WTC11 (cell line): ENCODE measurements at regions not wholly inside any gene's neighbourhood (a gene's known extent, or its start where the extent isn't known, plus 50 kb on each side); places are given as distances from the start of the nearest gene placed in this dataset.

Experiments
- ATAC-seq: fragments of 200-7000 bp; cut with Tn5 transposase; 2 replicates; pipeline ENCODE4 v1.10.0; 2021; ENCODE audit warnings: mild to moderate bottlenecking, moderate library complexity
- CTCF ChIA-PET: fragments of 300-600 bp; sonication (Branson Sonifier 250); formaldehyde crosslinking; loops from one replicate; lab custom pipeline; 2021; ENCODE audit warnings: antibody characterized with exemption; lab: Charles Lee
- POLR2A ChIA-PET: fragments of 350-600 bp; sonication (Branson Sonifier 250); formaldehyde crosslinking; loops from one replicate; lab custom pipeline; 2021; ENCODE audit warnings: antibody characterized with exemption; lab: Charles Lee
- DNase-seq: peaks from one replicate; pipeline ENCODE4 v3.0.0; 2021; ENCODE audit warnings: low spot score
- H3K27ac Mint-ChIP-seq: 2 replicates; pipeline ENCODE4 v1.8.0; 2021; ENCODE audit warnings: mixed read lengths
- H3K27me3 Mint-ChIP-seq: 2 replicates; pipeline ENCODE4 v1.8.0; 2021; ENCODE audit warnings: low read depth, mild to moderate bottlenecking, moderate library complexity, mixed read lengths
- H3K36me3 Mint-ChIP-seq: 2 replicates; pipeline ENCODE4 v1.8.0; 2021; ENCODE audit warnings: mixed read lengths
- H3K4me1 Mint-ChIP-seq: 2 replicates; pipeline ENCODE4 v1.8.0; 2022; ENCODE audit warnings: mixed read lengths
- H3K4me3 Mint-ChIP-seq: 2 replicates; pipeline ENCODE4 v1.8.0; 2021; ENCODE audit warnings: mild to moderate bottlenecking, moderate library complexity, mixed read lengths
- H3K9me3 Mint-ChIP-seq: 2 replicates; pipeline ENCODE4 v1.8.0; 2021; ENCODE audit warnings: mixed read lengths
- ARID4B ChIP-seq: sonication (generic); formaldehyde crosslinking; IDR thresholded peaks from 2 replicates; pipeline ENCODE4 v1.8.0; 2023; ENCODE audit warnings: missing genetic modification reagents, mild to moderate bottlenecking, borderline replicate concordance
- ATF2 ChIP-seq: sonication (generic); formaldehyde crosslinking; IDR thresholded peaks from 2 replicates; pipeline ENCODE4 v1.8.1; 2022; ENCODE audit warnings: low read depth, missing genetic modification reagents, borderline replicate concordance
- CBFB ChIP-seq: sonication (generic); formaldehyde crosslinking; IDR thresholded peaks from 2 replicates; pipeline ENCODE4 v1.8.1; 2022; ENCODE audit warnings: mild to moderate bottlenecking, low read depth, missing genetic modification reagents
- GRHL2 ChIP-seq: fragments of 250-450 bp; sonication (Bioruptor Pico); IDR thresholded peaks from 2 replicates; pipeline ENCODE4 v1.8.0; 2022; ENCODE audit warnings: mild to moderate bottlenecking, moderate library complexity; ENCODE audit not compliant: insufficient replicate concordance, severe bottlenecking
- KAT7 ChIP-seq: sonication (generic); formaldehyde crosslinking; IDR thresholded peaks from 2 replicates; pipeline ENCODE4 v1.8.1; 2023; ENCODE audit warnings: missing genetic modification reagents, mild to moderate bottlenecking, borderline replicate concordance
- NFATC4 ChIP-seq: fragments of 250-450 bp; sonication (Bioruptor Pico); IDR thresholded peaks from 2 replicates; pipeline ENCODE4 v1.9.0; 2021; ENCODE audit warnings: mild to moderate bottlenecking
- NFE2L1 ChIP-seq: sonication (generic); formaldehyde crosslinking; IDR thresholded peaks from 2 replicates; pipeline ENCODE4 v1.8.1; 2023; ENCODE audit warnings: missing genetic modification reagents
- NR2C2 ChIP-seq: sonication (generic); formaldehyde crosslinking; IDR thresholded peaks from 2 replicates; pipeline ENCODE4 v1.8.0; 2022; ENCODE audit warnings: mild to moderate bottlenecking, missing genetic modification reagents
- PRRX2 ChIP-seq: fragments of 250-450 bp; sonication (Bioruptor Pico); IDR thresholded peaks from 2 replicates; pipeline ENCODE4 v1.8.0; 2021; ENCODE audit warnings: mild to moderate bottlenecking
- RORB ChIP-seq: fragments of 250-450 bp; sonication (Bioruptor Pico); IDR thresholded peaks from 2 replicates; pipeline ENCODE4 v1.9.0; 2021; ENCODE audit warnings: mild to moderate bottlenecking
- SMAD3 ChIP-seq: sonication (generic); formaldehyde crosslinking; IDR thresholded peaks from 2 replicates; pipeline ENCODE4 v1.8.0; 2022; ENCODE audit warnings: missing genetic modification reagents, mild to moderate bottlenecking, borderline replicate concordance
- TCF7 ChIP-seq: sonication (generic); formaldehyde crosslinking; IDR thresholded peaks from 2 replicates; pipeline ENCODE4 v1.8.0; 2022; ENCODE audit warnings: mild to moderate bottlenecking, low read depth, missing genetic modification reagents, moderate library complexity
- TP53 ChIP-seq: sonication (generic); formaldehyde crosslinking; IDR thresholded peaks from 2 replicates; pipeline ENCODE4 v1.8.1; 2023; ENCODE audit warnings: mild to moderate bottlenecking, missing genetic modification reagents
- ZBTB21 ChIP-seq: sonication (generic); formaldehyde crosslinking; IDR thresholded peaks from 2 replicates; pipeline ENCODE4 v1.8.1; 2023; ENCODE audit warnings: mild to moderate bottlenecking, missing genetic modification reagents, borderline replicate concordance
- ZNF232 ChIP-seq: sonication (generic); formaldehyde crosslinking; IDR thresholded peaks from 2 replicates; pipeline ENCODE4 v1.8.0; 2022; ENCODE audit warnings: mild to moderate bottlenecking, missing genetic modification reagents
- ZNF281 ChIP-seq: sonication (generic); formaldehyde crosslinking; IDR thresholded peaks from 2 replicates; pipeline ENCODE4 v1.8.0; 2023; ENCODE audit warnings: mild to moderate bottlenecking, missing genetic modification reagents
- ZNF671 ChIP-seq: fragments of 250-450 bp; sonication (Bioruptor Pico); IDR thresholded peaks from 2 replicates; pipeline ENCODE4 v1.8.0; 2021; ENCODE audit warnings: mild to moderate bottlenecking
- ZSCAN18 ChIP-seq: fragments of 250-450 bp; sonication (Bioruptor Pico); IDR thresholded peaks from 2 replicates; pipeline ENCODE4 v2.1.2; 2022; ENCODE audit warnings: mild to moderate bottlenecking, moderate library complexity
- TF ChIP-seq, protein P1 (sequence below): sonication (generic); formaldehyde crosslinking; IDR thresholded peaks from 2 replicates; pipeline ENCODE4 v1.8.1; 2022; ENCODE audit warnings: mild to moderate bottlenecking, missing genetic modification reagents, moderate library complexity, borderline replicate concordance
- TF ChIP-seq, protein P2 (sequence below): sonication (generic); formaldehyde crosslinking; IDR thresholded peaks from 2 replicates; pipeline ENCODE4 v1.8.1; 2022; ENCODE audit warnings: low read depth, mild to moderate bottlenecking, moderate library complexity, missing genetic modification reagents, borderline replicate concordance

DNA sequence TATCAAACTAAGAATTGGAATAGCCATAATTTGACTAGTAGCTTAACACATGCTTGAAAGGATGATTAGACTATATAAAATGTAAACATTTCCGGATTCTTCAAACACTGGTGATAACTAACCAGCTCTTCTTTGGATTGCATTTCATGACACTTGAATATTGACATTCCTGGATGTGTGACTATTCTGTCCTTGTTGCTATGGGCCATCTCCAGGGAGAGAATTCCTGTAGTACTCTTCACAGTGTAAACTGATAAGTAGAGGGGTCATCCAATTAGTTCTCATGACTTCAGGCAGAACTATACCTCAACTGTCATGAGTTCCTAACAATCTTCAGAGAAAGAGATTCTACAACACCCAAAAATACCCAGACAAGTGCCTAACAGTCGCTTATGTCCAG is 1026.7 kb upstream of the TENM3 start:
- no peaks in the 10 kb centered on the region for H3K27me3 Mint-ChIP-seq
- DNase-seq: no peak
- H3K27ac Mint-ChIP-seq: no peak overlapping the region
- no peak for TF ChIP-seq TP53 (CRISPR knock-in tag)
- no peak for TF ChIP-seq NR2C2
- TF ChIP-seq RORB (CRISPR knock-in tag): no peak
- TF ChIP-seq KAT7 (CRISPR knock-in tag): no peak
- TF ChIP-seq ZNF281: no peak
- TF ChIP-seq GRHL2: no peak
- no peak for TF ChIP-seq NFATC4 (CRISPR knock-in tag)
- no peak for TF ChIP-seq NFE2L1
- TF ChIP-seq PRRX2: no peak
- TF ChIP-seq TCF7 (CRISPR knock-in tag): no peak
- TF ChIP-seq, protein P1, sequence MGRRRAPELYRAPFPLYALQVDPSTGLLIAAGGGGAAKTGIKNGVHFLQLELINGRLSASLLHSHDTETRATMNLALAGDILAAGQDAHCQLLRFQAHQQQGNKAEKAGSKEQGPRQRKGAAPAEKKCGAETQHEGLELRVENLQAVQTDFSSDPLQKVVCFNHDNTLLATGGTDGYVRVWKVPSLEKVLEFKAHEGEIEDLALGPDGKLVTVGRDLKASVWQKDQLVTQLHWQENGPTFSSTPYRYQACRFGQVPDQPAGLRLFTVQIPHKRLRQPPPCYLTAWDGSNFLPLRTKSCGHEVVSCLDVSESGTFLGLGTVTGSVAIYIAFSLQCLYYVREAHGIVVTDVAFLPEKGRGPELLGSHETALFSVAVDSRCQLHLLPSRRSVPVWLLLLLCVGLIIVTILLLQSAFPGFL (CRISPR knock-in tag): no peak
- TF ChIP-seq, protein P2, sequence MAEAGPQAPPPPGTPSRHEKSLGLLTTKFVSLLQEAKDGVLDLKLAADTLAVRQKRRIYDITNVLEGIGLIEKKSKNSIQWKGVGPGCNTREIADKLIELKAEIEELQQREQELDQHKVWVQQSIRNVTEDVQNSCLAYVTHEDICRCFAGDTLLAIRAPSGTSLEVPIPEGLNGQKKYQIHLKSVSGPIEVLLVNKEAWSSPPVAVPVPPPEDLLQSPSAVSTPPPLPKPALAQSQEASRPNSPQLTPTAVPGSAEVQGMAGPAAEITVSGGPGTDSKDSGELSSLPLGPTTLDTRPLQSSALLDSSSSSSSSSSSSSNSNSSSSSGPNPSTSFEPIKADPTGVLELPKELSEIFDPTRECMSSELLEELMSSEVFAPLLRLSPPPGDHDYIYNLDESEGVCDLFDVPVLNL: no peak
- no peak for TF ChIP-seq ARID4B
- TF ChIP-seq ZBTB21: no peak
- TF ChIP-seq ATF2 (CRISPR knock-in tag): no peak
- TF ChIP-seq CBFB (CRISPR knock-in tag): no peak
- no peak for TF ChIP-seq ZSCAN18 (CRISPR knock-in tag)
- TF ChIP-seq ZNF671 (CRISPR knock-in tag): no peak
- no peak for TF ChIP-seq SMAD3 (CRISPR knock-in tag)
- TF ChIP-seq ZNF232 (CRISPR knock-in tag): no peak
- no peak for ATAC-seq
- peaks cover 5% of the 10 kb centered on the region for H3K4me1 Mint-ChIP-seq
- ChIA-PET POLR2A (no interaction called here), CTCF (no interaction called here)
- H3K4me3 Mint-ChIP-seq: no peak overlapping the region
- no peaks in the 10 kb centered on the region for H3K36me3 Mint-ChIP-seq
- no peaks in the 10 kb centered on the region for H3K9me3 Mint-ChIP-seq
